Stimulated activated CD4-positive, alpha-beta T cell treated with anti-CD3 and anti-CD28 coated beads, Interleukin-15, amount 100 ng/mL, for 1 hour (primary cell): ENCODE measurements at regions not wholly inside any gene's neighbourhood (a gene's known extent, or its start where the extent isn't known, plus 50 kb on each side); places are given as distances from the start of the nearest gene placed in this dataset.

Experiments used
- DNase-seq, 2 donors: peaks; one replicate each; pipeline ENCODE4 v3.0.0-alpha.2; 2020; ENCODE audit warnings: low read depth in 1 of 2, low spot score in 1 of 2

DNA sequence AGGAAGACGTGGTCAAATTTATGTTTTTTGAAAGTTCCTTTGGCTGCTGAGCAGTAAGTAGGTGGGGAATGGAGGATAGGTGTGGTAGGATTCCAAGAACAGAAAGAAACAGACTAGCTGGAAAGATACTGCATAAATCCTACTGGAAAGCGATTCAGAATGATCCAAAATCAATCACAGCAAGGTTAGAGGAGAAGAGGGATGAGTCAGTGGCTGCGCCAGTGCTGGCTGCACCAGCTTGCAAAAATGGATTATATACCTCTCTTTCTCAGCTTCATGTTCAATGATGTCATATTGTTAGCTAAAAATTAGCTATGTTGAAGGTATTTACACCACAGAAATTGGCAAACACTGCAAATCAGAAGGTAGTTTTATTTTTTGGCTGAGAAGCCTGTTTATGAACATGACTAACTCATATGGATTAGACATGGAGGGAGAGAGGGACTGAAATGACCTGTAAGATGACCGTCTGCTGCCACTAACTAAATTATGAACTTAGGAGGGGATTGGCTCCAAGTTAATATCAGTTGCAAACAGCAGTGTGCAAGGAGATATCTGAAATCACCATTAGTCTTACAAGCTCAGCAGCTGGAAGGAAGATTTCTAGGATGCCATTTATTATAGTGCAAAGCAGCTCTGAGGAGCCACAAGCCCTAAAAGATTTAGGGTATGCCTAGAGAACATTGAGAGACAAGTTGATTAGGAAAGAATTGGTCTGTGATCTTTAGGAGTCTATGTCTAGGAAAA lies 405.3 kb downstream of the MID1IP1 start:
- no peak for DNase-seq

DNA sequence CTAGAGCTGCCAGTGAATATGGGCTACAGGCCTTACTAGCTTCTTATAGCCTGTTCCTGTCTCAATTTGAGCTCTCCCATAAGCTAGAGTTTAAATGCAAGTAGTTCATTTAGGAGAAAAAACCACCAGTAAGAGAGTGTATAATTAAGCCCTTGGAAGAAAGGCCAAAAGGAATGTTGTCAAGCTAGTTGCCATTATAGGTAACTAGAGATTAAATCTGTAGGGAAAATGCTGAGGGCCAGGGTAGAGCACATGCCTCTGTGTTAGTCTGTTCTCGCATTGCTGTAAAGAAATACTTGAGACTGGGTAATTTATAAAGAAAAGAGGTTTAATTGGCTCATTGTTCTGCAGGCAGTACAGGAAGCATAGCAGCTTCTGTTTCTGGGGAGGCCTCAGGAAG lies 410.2 kb downstream of the MID1IP1 start:
- DNase-seq: no peak

DNA sequence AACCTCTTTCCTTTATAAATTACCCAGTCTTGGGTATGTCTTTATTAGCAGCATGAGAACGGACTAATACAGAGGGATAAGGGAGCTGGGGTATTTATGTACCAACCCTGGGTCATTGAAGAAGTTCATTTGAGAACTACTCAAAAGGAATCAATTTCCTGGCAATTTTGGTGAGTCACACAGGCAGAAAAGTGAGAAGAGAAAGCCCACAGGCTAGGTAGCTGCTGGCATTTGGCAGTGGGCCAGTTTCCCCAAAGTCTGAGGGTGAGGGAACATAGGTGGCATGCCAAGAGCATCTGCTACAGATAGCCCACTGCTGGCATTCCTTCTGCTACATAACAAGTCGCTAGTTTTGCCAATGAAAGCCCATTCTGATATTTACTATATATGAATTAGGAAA lies 411.2 kb downstream of the MID1IP1 start:
- no peak for DNase-seq

DNA sequence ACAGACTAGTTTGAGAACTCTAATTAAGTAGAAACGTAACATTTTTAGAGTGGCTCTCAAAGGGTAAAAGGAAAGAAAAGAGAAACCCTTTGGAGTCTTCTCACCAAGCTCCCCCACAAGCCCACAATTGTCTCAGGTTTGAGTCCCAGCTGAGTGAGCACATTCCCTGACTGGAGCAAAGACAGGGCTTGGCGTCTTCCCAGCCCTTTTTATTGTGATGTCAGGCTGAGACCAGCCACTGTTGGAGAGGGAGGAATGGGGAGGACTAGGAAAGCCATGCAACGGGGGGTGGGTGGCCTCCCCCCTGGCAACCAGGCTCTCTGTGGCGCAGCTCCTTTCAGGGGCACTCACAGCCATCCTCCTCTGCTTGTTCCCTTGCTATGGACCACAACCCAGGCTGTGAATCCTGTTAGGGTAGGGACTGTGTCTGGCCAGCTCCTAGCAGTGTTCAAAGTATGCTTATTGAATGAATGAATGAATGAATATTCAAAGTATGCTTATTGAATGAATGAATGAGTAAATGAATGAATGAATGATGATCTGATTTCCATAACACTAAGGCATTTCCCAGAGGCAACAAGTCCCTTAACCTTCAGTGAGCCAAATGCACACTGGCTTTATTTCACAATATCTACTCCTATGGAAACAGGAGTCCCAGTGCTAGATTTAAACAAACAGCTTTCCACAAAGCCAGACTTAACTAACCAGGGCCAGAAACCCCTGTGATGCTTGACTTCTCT lies 413.3 kb downstream of the MID1IP1 start:
- DNase-seq: no peak

DNA sequence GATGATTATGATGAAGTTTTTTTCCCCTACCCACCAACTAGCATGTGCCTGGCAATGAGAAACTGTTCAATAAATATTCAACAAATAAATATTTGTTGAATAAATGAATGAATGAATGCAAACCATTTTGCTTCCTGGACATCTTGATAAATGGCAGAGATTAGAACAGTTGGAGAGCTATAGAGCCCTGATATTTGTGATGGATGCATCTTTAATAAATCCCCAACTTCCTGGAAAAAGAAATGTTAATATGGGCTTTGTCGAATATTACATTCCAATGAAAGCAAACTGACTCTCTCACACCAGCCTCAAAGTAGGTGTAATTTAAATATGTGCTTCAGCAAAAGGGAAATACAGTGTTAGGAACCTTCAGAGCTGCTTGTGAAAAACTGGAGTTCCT lies 419.7 kb downstream of the MID1IP1 start:
- no peak for DNase-seq

DNA sequence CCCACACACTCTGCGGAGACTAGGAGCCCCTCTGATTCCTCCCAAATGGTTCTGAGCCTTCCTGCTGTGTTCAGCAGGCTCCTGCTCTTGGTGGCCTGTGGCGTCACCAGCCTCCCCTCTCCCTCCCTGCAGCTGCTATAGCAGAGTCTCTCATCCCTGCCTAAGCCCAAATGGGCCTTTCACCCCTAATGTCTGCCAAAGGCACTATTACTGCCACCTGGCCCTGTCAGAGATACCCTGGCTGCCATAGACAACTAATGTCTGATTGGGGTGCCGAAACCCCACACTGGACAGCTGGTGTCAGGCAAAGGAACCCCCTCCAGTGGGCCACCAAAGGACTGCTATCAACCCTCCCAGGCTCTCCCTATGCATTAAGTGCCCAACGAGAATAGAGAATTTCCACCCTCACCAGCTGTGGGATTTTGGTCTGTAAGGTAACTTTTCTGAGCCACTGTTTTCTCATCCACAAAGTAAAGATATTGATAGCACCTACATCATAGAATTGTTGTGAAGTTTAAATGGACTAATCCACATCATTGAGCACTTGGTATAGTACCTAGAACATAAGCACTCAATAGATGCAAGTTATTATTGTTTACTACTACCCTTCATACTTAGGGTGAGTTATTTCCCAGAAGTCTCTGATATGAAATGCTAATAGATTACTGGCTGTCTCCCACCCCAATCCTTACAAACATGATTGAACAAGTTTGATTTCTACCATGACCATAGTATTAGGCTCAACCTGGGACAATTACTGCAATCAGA lies 421.3 kb downstream of the MID1IP1 start:
- DNase-seq: no peak

DNA sequence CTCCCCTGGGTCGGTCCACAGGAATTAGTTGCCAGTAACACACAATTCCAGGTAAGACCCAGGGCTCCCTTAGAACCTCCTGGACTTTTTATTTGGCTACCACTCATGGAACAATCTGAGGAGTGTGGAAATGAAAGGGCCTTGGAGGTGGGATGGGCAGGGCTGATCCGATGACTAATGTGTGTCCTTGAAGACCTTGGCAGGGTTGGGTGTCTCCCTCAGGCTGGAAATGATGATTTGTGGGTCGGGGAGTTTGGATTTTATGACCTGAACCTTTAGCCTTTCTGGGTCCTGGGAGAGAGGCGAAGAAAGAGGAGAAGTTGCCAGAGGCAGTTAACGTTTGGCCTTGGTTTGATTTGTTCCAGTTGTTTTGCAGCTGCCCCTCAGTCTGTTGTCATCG lies 425.0 kb downstream of the MID1IP1 start:
- no peak for DNase-seq

DNA sequence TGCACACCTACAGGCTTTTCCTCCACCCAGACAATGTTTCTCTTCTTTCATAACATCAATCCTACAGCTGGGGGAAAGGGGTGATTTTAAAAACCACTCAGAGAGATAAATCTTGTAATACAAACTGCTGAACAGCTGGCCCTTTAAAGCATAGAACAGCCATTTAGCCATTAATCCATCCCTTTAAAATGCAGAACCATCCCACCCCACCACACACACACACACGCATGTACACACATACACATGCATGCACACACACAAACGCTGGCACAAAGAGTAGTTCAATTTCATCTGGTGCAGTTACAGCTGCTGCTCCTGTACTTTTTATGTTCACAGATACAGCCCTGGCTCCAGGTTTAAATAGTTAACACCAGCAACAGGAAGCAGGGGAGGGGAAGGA lies 426.1 kb downstream of the MID1IP1 start:
- no peak for DNase-seq

DNA sequence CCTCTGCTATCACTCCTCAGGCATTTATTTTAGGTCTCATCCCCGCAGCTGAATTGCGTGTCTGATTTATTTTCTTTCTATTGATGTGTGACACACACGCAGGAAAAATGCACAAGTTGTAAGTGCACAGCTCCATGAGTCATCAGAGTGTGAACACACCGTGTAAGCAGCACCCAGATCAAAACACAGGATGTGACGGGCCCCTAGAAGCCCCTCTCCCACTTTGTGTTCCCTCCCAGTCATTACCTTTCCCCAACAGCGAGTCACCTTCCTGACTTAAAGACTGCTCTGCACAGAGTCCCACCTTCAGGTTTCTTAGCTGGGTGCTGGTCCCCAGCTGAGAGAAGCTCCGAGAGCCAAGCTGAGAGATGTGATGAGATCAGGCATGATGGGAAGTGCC lies 436.7 kb downstream of the MID1IP1 start:
- DNase-seq: no peak

DNA sequence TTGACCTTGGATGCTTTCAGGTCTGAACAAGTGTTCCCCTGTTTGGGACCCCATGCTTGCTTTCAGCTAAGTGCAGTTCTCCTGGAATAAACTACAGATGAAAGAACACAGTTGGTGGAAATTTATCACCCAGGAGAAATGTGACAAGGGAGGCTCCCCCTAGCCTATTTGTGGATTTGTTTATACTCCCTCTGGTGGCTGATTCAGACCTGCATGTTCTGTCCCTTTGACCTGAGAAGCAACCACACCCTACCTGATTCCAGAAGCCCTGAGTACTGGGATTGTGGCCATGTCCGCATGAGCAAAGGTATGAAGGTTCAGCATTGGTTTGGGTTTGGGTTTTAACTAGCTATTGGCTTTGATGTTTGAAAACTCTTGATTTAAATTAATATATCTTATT lies 440.9 kb downstream of the MID1IP1 start:
- no peak for DNase-seq

DNA sequence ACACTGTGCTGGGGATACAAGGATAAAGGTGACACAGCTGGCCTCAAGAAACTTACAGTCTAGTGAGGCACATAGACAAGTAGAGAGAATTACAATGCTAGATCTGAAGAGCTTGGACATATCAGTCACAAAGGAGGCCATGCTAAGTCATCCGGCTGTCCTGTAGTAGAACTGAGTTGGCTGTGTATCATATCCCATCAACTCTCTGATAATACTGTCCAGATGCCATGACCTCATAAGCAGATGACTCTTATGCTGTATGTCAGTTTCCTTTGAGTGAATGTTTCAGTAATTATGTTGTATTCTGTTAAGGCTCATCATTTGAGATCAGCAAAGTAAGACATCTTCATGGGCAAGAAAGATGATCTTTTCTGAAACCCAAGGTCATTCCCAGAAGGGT lies 442.9 kb downstream of the MID1IP1 start:
- DNase-seq: no peak

DNA sequence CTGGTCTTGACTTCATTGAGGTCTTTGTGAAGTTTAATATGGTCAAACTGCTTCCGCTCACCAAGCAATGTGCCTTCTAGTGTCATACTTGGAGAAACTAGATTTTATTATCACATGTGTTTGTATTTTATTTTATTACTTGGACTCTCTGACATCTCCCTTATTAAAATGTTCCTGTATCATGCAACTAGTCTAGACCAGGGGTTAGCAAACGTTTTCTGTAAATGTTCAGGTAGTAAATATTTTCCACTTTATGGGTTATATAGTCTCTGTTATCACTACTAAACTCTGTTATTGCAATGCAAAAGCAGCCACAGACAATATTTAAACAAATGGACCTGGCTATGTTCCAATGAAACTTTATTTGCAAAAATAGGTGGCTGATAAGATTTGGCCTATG lies 443.8 kb downstream of the MID1IP1 start:
- no peak for DNase-seq

DNA sequence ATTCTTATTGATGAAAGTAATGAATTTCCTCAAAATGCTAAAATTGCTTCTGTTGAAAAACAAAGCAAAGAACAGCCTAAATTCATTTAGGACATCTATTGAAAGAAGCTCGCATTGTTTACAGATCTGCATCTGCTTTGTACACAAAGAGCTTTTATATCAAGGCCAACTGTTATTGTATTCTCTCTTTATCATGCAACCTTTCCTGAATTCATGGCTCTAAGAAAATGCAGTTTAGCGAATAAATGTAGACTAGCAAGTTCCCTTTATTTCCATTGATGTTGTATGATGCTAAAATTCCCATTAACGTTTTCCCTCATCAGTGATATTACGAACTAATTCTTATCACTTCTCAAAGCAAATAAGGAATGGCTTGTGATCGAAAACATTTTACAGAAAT lies 446.3 kb downstream of the MID1IP1 start:
- no peak for DNase-seq

DNA sequence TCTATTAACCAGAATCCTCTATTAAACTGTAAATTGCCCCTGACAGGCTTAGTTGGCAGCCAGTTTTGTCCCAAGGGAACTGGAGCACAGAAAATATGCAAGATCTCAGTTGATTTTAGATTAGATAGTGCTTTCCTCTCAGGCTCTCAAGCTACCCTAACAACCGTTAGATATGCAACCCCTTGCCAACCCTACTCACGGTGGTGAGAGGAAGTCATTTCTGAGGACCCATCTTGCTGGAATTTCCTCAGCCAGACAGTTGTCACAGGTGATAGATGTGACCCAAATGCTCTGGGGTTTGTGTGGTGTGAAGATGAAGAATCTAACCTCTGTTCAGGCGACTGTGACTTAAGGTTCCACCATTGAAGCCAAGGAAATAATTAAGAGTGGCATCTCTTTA lies 447.1 kb downstream of the MID1IP1 start:
- no peak for DNase-seq

DNA sequence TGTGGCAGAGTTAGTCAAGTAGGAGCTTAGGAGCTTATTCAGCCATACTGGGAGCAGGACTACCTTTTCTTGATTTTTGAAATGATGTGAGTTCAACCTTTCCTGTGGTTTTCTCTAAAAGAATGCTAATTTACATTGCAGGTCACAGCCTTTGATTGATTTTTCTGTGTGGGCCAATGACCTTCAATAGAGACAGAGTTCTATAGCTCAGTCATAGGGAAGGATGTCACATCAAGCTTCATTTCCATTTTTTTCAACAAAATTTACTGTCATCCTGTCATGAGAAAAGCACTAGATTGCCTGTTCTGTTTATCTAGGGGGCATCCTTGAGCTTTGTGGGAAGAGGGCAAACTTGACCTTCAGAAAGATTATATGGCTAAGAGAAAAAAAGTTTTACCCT lies 448.7 kb downstream of the MID1IP1 start:
- DNase-seq: no peak

DNA sequence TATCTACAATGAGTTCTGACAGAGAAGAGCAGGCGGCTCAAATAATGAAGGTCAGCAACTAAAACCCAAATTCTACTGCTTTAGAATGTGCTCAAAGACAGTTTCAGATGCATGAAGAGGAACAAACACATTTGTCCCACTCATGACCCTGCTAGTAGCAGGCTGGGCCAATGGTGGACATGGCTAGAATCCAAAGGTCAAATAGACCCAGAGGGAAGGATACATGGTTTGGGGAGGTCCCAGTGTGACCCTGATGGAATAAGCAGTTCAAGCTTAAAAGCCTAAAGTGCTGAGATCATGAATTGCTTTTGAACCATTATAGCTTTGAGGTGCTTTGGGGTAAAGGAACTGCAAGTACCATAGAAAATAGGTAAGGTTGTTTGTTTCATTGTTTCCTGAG lies 450.7 kb downstream of the MID1IP1 start:
- DNase-seq: no peak

DNA sequence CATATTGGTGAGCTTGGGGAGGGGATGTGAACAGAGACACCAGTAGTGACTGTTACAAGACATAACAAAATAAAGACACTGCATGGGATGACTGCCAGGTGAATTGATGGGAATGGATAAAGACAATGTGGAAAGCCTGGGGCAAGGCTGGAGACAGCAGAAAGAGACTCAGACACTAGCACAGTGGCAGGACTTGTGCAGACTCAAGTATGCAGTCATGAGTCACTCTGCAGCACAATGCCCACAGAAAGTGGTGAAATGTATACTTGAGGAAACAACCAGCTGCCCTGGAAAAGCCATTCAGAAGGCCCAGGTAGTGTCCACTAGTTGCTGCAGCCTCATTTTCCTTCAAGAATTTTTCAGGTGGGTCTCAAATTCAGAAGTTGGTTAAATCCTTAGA lies 452.3 kb downstream of the MID1IP1 start:
- no peak for DNase-seq

DNA sequence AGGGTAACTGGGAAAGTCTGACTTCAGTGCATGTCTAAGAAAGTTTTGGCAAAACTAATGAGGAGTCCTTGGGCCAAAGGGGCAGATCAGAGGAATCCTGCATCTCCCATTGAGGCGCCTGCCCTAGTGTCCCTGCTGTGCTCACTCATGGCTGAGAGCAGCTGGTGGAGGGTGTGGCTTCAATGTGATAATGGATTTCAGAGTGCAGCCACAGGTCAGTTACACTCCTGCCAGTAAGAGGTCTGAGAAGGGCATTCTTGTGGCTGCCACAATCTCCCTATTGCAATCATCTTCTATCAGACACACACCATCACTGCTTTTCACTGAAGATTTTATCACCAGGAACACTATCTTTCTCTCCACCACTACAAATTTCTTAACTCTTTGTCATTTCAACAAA lies 457.1 kb downstream of the MID1IP1 start:
- DNase-seq: no peak

DNA sequence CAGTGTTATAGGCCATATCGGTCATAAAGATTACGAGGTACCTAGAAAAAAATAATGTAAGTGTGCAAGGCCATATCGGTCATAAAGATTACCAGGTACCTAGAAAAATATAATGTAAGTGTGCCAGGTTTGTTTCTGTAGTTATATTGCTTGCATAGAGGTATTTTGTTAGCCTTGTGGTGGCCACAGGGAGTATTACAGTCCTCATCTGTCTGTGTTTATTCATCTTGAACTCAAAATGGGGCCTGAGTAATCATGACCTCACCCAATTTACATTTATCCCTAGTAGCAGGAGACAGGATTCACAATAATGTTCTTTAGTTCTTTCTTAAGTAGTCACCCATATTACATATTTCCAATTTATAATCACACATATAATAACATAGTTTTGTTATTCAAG lies 459.7 kb downstream of the MID1IP1 start:
- DNase-seq: no peak

DNA sequence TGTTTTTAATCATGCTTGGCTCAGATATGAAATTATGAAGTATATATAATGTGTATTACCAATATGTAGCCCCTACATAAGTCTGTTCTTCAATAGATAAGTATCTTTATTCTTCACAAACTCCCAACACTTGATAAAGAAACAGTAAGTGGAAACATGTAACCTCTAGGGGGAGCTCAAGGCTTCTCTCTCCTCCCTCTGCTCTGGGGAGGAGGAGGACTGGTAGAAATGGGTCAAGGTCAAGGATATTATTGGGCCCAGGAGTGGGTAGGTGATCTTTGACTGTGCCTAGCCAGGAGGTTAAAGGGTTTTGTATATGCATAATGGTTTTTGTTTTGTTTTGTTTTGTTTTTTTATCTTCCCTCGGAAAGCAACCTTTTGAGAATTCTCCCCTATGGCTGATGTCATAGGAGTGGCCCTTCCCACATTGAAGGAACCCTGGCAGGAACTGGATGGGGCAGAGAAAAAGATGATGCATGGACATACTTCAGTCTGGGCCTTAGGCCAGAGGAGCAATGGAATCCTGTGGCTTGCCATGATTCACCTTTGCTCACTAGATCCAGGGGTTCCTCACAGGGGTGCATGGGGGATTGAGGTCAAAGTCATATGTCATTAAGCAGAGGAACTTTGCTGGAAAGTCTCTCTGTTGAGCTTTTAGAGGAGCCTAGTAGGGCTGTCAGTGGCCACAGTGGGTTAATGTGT lies 460.3 kb downstream of the MID1IP1 start:
- no peak for DNase-seq

DNA sequence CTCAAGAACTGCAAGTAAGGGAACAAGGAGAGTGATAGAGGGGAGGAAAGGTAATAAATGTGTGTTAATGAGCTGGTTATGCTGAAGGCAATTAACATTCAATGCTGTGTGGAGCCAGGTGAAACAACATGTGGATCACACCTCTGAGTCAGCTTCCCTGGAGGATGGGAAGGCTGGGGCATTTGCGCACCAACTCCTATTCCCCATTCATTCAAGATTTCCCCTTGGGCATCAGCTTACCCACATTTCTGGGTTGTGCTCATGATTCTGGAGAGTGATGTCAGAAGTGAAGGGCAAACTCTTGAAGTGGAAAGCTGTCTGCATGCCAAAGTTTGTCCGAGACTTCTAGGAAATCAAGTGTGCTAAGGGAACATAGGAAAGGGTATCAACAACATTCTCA lies 461.4 kb downstream of the MID1IP1 start:
- DNase-seq: no peak

DNA sequence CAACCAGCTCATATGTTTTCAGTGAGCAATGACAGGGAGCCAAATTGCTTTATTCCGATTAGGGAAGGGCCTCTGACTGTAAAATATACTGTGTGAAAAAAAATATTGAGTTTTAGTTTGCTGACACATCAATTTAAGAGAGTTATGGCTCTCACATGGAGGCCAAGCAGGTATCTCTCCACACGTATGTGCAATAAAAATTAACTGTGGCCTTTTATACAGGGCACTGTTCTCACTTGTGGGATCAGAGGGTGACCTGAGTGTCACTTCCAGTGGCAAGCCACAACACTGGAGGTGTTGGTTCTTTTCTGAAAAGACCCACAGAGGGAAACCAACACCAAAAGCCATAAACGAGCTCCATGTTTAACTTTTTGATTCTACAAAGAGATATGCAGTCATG lies 462.8 kb downstream of the MID1IP1 start:
- no peak for DNase-seq
